CD4-positive, alpha-beta T cell (primary cell): ENCODE measurements at regions not wholly inside any gene's neighbourhood (a gene's known extent, or its start where the extent isn't known, plus 50 kb on each side); places are given as distances from the start of the nearest gene placed in this dataset.

Experiments
- ATAC-seq: fragments of 200-7000 bp; cut with Tn5 transposase; one replicate; pipeline ENCODE4 v1.10.0; 2022; ENCODE audit warnings: mild to moderate bottlenecking; ENCODE audit not compliant: poor library complexity
- CTCF ChIA-PET: fragments of 350-600 bp; sonication (Branson Sonifier 250); formaldehyde crosslinking; loops from one replicate; lab custom pipeline; 2021; ENCODE audit warnings: antibody characterized with exemption, inconsistent platforms; lab: Charles Lee
- POLR2A ChIA-PET: fragments of 350-600 bp; sonication (Branson Sonifier 250); formaldehyde crosslinking; loops from one replicate; lab custom pipeline; 2021; ENCODE audit warnings: antibody characterized with exemption, inconsistent platforms; lab: Charles Lee
- DNase-seq, 14 experiments: peaks; one replicate each; pipeline ENCODE4 v3.0.0-alpha.2; 2013 to 2020; ENCODE audit warnings: mixed read lengths in 2 of 14
- H3K27ac ChIP-seq, 2 donors: one replicate each; pipeline versions ENCODE4 v1.5.1 to v1.7.0; 2013; ENCODE audit warnings: low read length in 2 of 2, low read depth in 1 of 2, mild to moderate bottlenecking in 1 of 2
- H3K27me3 ChIP-seq, 2 experiments: 1 replicate in 1 of 2; 2 replicates in 1 of 2; pipeline versions ENCODE4 v1.6.1 to v1.7.0; 2013; ENCODE audit warnings: low read length in 2 of 2, control low read depth in 1 of 2, mild to moderate bottlenecking in 1 of 2, moderate library complexity in 1 of 2; ENCODE audit not compliant: insufficient read depth in 2 of 2, control insufficient read depth in 1 of 2
- H3K36me3 ChIP-seq: one replicate; pipeline ENCODE4 v1.6.1; 2013; ENCODE audit warnings: low read length, control low read depth; ENCODE audit not compliant: insufficient read depth
- H3K4me1 ChIP-seq: one replicate; pipeline ENCODE4 v1.6.1; 2013; ENCODE audit warnings: low read length, control low read depth; ENCODE audit not compliant: insufficient read depth
- H3K4me3 ChIP-seq: one replicate; pipeline ENCODE4 v1.5.1; 2013; ENCODE audit warnings: mild to moderate bottlenecking, low read length, moderate library complexity
- H3K9me3 ChIP-seq, 2 experiments: 1 replicate in 1 of 2; 2 replicates in 1 of 2; pipeline versions ENCODE4 v1.6.1 to v1.7.0; 2013; ENCODE audit warnings: low read length in 2 of 2, mild to moderate bottlenecking in 2 of 2, control low read depth in 1 of 2, moderate library complexity in 1 of 2; ENCODE audit not compliant: control insufficient read depth in 1 of 2, insufficient read depth in 1 of 2
- H3K27ac Mint-ChIP-seq: one replicate; pipeline ENCODE4 v1.8.0; 2020; ENCODE audit warnings: mixed read lengths
- H3K27me3 Mint-ChIP-seq: one replicate; pipeline ENCODE4 v1.8.0; 2021; ENCODE audit warnings: mixed read lengths
- H3K36me3 Mint-ChIP-seq: one replicate; pipeline ENCODE4 v1.8.0; 2021; ENCODE audit warnings: low read depth, mixed read lengths
- H3K4me1 Mint-ChIP-seq: one replicate; pipeline ENCODE4 v1.8.0; 2021; ENCODE audit warnings: low read depth, mixed read lengths
- H3K4me3 Mint-ChIP-seq: one replicate; pipeline ENCODE4 v1.8.0; 2020; ENCODE audit warnings: mild to moderate bottlenecking, mixed read lengths
- H3K9me3 Mint-ChIP-seq: one replicate; pipeline ENCODE4 v1.8.0; 2020; ENCODE audit warnings: mixed read lengths
- CTCF ChIP-seq: fragments of 200-600 bp; IDR thresholded peaks from one replicate; pipeline ENCODE4 v1.8.0; 2022; ENCODE audit warnings: antibody characterized with exemption, mild to moderate bottlenecking
- intact Hi-C, 2 experiments: fragments of 100-400 bp; cut with DNase I in 1 of 2; cut with micrococcal nuclease in 1 of 2; formaldehyde crosslinking; loops; one replicate each; pipeline versions ENCODE4 v1.15.1 to v1.9.0; 2023 to 2025; cut with DNase I, micrococcal nuclease

DNA sequence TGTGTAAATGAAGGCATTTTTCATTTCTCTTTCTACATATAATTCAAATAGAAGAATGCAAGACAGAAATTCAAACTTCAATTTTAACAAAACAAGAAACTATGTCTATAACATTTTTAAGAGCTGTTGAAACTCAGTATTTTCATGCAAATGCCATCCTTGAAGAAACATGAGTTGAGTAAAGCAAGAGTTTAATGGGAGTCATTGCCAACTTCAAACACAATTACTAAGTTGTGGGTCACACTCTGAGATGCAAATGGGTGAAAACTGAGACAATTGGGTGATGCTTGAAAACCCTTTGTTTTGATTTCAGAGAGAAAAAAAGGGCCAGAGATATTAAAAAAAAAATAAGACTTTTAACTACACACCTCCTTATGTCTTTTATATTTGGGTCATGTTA lies 865.9 kb downstream of the FAT4 start:
- no peak overlapping the region for H3K27ac Mint-ChIP-seq

DNA sequence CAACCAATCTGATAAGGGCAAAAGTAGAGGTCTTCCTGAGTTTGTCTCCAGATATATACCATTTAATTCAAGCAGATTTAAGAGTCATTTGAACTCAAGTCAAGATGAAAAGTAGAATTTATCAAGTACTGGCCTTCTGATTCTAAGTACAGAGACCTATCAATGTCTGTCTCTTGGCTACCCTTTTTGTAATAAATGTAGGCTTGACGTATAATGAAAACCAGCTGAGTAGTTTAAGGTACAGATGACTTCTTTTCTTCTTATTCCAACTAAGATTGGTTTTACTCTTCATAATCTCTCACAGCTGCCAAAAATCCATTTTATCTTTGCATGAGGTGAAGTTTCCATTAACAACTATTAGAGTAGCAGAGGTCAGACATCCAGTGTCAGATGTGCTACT lies 867.6 kb downstream of the FAT4 start:
- H3K27me3 ChIP-seq: no peaks in the 10 kb centered on the region
- no peaks in the 10 kb centered on the region for H3K4me1 Mint-ChIP-seq
- no peaks in the 10 kb centered on the region for H3K4me1 ChIP-seq
- TF ChIP-seq CTCF: no peak
- no peak overlapping the region for H3K27ac Mint-ChIP-seq
- DNase-seq (no peak), ATAC-seq (no peak)
- H3K36me3 ChIP-seq: no peaks in the 10 kb centered on the region
- H3K36me3 Mint-ChIP-seq: no peaks in the 10 kb centered on the region
- intact Hi-C loops: no loop called here
- H3K9me3 ChIP-seq: peaks cover 0 to 7% of the 10 kb centered on the region in 2 experiments
- no peak overlapping the region for H3K4me3 ChIP-seq
- ChIA-PET CTCF (no interaction called here), POLR2A (no interaction called here)
- no peak overlapping the region for H3K27ac ChIP-seq
- no peak overlapping the region for H3K4me3 Mint-ChIP-seq
- H3K27me3 Mint-ChIP-seq: no peaks in the 10 kb centered on the region
- H3K9me3 Mint-ChIP-seq: peaks cover 11% of the 10 kb centered on the region

More for the DNA sequence above, 865.9 kb downstream of the FAT4 start:
- H3K4me3 Mint-ChIP-seq: no peak overlapping the region
- TF ChIP-seq CTCF: no peak
- intact Hi-C loops: no loop called here
- Histone ChIP-seq H3K36me3 (no peaks in the 10 kb centered on the region), H3K9me3 (peaks cover 0 to 11% of the 10 kb centered on the region in 2 experiments), H3K4me1 (no peaks in the 10 kb centered on the region), H3K4me3 (no peak overlapping the region), H3K27me3 (no peaks in the 10 kb centered on the region), H3K27ac (no peak overlapping the region)
- H3K36me3 Mint-ChIP-seq: no peaks in the 10 kb centered on the region
- H3K27me3 Mint-ChIP-seq: no peaks in the 10 kb centered on the region
- ChIA-PET CTCF (no interaction called here), POLR2A (no interaction called here)
- ATAC-seq: no peak
- H3K9me3 Mint-ChIP-seq: peaks cover 6% of the 10 kb centered on the region
- no peak for DNase-seq
- H3K4me1 Mint-ChIP-seq: no peaks in the 10 kb centered on the region

GRCh38 chr4:126182786-126183185 lies 868.0 kb downstream of the FAT4 start:
- TF ChIP-seq CTCF: no peak
- H3K4me1 Mint-ChIP-seq: no peaks in the 10 kb centered on the region
- POLR2A ChIA-PET: no interaction called here
- no peak for ATAC-seq
- Histone ChIP-seq H3K36me3 (no peaks in the 10 kb centered on the region), H3K9me3 (peaks cover 0 to 7% of the 10 kb centered on the region in 2 experiments), H3K27me3 (no peaks in the 10 kb centered on the region), H3K27ac (no peak overlapping the region), H3K4me1 (no peaks in the 10 kb centered on the region), H3K4me3 (no peak overlapping the region)
- peaks cover 11% of the 10 kb centered on the region for H3K9me3 Mint-ChIP-seq
- H3K27me3 Mint-ChIP-seq: no peaks in the 10 kb centered on the region
- no peaks in the 10 kb centered on the region for H3K36me3 Mint-ChIP-seq
- CTCF ChIA-PET: no interaction called here
- no peak overlapping the region for H3K27ac Mint-ChIP-seq
- intact Hi-C loops: no loop called here
- no peak for DNase-seq
- no peak overlapping the region for H3K4me3 Mint-ChIP-seq
